ENCODE measurements at regions not wholly inside any gene's neighbourhood (a gene's known extent, or its start where the extent isn't known, plus 50 kb on each side); places are given as distances from the start of the nearest gene placed in this dataset.

- TF ChIP-seq, protein P1, sequence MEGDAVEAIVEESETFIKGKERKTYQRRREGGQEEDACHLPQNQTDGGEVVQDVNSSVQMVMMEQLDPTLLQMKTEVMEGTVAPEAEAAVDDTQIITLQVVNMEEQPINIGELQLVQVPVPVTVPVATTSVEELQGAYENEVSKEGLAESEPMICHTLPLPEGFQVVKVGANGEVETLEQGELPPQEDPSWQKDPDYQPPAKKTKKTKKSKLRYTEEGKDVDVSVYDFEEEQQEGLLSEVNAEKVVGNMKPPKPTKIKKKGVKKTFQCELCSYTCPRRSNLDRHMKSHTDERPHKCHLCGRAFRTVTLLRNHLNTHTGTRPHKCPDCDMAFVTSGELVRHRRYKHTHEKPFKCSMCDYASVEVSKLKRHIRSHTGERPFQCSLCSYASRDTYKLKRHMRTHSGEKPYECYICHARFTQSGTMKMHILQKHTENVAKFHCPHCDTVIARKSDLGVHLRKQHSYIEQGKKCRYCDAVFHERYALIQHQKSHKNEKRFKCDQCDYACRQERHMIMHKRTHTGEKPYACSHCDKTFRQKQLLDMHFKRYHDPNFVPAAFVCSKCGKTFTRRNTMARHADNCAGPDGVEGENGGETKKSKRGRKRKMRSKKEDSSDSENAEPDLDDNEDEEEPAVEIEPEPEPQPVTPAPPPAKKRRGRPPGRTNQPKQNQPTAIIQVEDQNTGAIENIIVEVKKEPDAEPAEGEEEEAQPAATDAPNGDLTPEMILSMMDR (IDR thresholded peaks at IDR 0.05 in 4 of 5, conservative IDR thresholded peaks at IDR 0.05 in 1 of 5): no peak
- TF ChIP-seq POLR2A (IDR thresholded peaks at IDR 0.05): no peak
Measured at GRCh38 chr11:98289617-98290263, 731.0 kb upstream of the CNTN5 start.

Measured in gastrocnemius medialis (tissue), 4 donors.